ENCODE measurements at regions not wholly inside any gene's neighbourhood (a gene's known extent, or its start where the extent isn't known, plus 50 kb on each side); places are given as distances from the start of the nearest gene placed in this dataset.

DNA sequence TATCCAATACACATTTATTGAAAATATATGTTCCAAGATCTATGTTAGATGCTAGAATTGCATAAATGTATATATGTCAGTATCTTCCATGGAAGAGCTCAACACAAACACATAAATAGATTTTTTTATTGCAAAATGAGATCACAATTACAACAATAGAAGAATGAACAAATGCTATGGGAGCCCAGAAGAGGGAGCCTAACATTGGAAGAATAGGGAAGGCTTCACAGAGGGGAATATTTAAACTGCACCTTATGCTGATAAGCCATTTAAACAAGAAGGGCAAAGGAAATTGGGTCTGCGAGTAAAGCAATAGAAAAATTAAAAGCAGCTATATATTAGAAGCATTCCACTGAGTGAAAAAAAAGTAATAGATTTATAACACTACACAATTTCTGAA is 96.1 kb upstream of the LRRC55 start:
- no peaks in the 10 kb centered on the region for H3K79me2 ChIP-seq (ENCODE audit: insufficient read depth, low read length)
- H3K4me2 ChIP-seq (ENCODE audit: low read depth, low read length, poor library complexity, severe bottlenecking), result no peak overlapping the region
- H3K27ac ChIP-seq (ENCODE audit: low read depth, low read length), result no peak overlapping the region
- H3K27me3 ChIP-seq (ENCODE audit: low read length), result no peaks in the 10 kb centered on the region
- H3K9ac ChIP-seq (ENCODE audit: low read length), result no peak overlapping the region
- no peaks in the 10 kb centered on the region for H3F3A ChIP-seq (ENCODE audit: insufficient read depth)
- no peaks in the 10 kb centered on the region for H4K20me1 ChIP-seq (ENCODE audit: low read depth, low read length)
- no peaks in the 10 kb centered on the region for H3K36me3 ChIP-seq (ENCODE audit: low read length)
- no peaks in the 10 kb centered on the region for H3K9me2 ChIP-seq (replicated peaks; ENCODE audit: insufficient read depth, low read length)
- no peak overlapping the region for H2AFZ ChIP-seq (ENCODE audit: low read depth, low read length, severe bottlenecking)
- no peak overlapping the region for H3K4me3 ChIP-seq (ENCODE audit: insufficient read depth, low read length, poor library complexity, severe bottlenecking)
- TF ChIP-seq EZH2phosphoT487 (conservative IDR thresholded peaks at IDR 0.05; ENCODE audit: low read length), result no peak
- TF ChIP-seq, protein P1, sequence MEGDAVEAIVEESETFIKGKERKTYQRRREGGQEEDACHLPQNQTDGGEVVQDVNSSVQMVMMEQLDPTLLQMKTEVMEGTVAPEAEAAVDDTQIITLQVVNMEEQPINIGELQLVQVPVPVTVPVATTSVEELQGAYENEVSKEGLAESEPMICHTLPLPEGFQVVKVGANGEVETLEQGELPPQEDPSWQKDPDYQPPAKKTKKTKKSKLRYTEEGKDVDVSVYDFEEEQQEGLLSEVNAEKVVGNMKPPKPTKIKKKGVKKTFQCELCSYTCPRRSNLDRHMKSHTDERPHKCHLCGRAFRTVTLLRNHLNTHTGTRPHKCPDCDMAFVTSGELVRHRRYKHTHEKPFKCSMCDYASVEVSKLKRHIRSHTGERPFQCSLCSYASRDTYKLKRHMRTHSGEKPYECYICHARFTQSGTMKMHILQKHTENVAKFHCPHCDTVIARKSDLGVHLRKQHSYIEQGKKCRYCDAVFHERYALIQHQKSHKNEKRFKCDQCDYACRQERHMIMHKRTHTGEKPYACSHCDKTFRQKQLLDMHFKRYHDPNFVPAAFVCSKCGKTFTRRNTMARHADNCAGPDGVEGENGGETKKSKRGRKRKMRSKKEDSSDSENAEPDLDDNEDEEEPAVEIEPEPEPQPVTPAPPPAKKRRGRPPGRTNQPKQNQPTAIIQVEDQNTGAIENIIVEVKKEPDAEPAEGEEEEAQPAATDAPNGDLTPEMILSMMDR (IDR thresholded peaks at IDR 0.05; ENCODE audit: insufficient read depth, low read length, poor library complexity, severe bottlenecking), result no peak
- no peaks in the 10 kb centered on the region for H3K9me3 ChIP-seq (ENCODE audit: insufficient read depth, low read length)

DNA sequence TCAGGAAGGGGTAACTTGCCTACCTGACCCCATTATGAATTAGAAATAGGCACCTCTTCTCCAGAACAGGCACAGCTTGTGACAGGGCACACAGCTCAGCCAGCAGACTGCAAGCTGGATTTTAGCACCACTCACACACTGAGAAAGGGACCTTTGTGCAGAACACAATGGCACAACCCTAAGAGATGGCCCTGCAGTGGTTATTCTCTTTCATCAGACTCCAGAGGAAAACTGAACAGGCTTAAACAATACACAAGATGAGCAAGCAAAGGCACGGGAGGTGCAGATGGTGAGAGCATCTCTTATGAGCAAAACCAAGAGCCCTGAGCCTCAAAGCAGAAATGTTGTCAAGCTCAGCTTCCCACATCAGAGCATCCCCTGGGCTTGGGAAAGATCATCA is 93.8 kb upstream of the LRRC55 start:
- H3F3A ChIP-seq (ENCODE audit: insufficient read depth), result no peaks in the 10 kb centered on the region
- no peaks in the 10 kb centered on the region for H4K20me1 ChIP-seq (ENCODE audit: low read depth, low read length)
- H3K9me3 ChIP-seq (ENCODE audit: insufficient read depth, low read length), result no peaks in the 10 kb centered on the region
- no peak overlapping the region for H3K27ac ChIP-seq (ENCODE audit: low read depth, low read length)
- no peak overlapping the region for H3K4me2 ChIP-seq (ENCODE audit: low read depth, low read length, poor library complexity, severe bottlenecking)
- no peaks in the 10 kb centered on the region for H3K27me3 ChIP-seq (ENCODE audit: low read length)
- no peaks in the 10 kb centered on the region for H3K79me2 ChIP-seq (ENCODE audit: insufficient read depth, low read length)
- no peak overlapping the region for H3K4me3 ChIP-seq (ENCODE audit: insufficient read depth, low read length, poor library complexity, severe bottlenecking)
- H3K9ac ChIP-seq (ENCODE audit: low read length), result no peak overlapping the region
- H3K9me2 ChIP-seq (replicated peaks; ENCODE audit: insufficient read depth, low read length), result no peaks in the 10 kb centered on the region
- H2AFZ ChIP-seq (ENCODE audit: low read depth, low read length, severe bottlenecking), result no peak overlapping the region
- no peaks in the 10 kb centered on the region for H3K36me3 ChIP-seq (ENCODE audit: low read length)
- TF ChIP-seq EZH2phosphoT487 (conservative IDR thresholded peaks at IDR 0.05; ENCODE audit: low read length), result no peak
- TF ChIP-seq, protein P1 (IDR thresholded peaks at IDR 0.05; ENCODE audit: insufficient read depth, low read length, poor library complexity, severe bottlenecking), result no peak

- Histone ChIP-seq H3K9me2 (replicated peaks; ENCODE audit: insufficient read depth, low read length) (no peaks in the 10 kb centered on the region), H2AFZ (ENCODE audit: low read depth, low read length, severe bottlenecking) (no peak overlapping the region), H3F3A (ENCODE audit: insufficient read depth) (no peaks in the 10 kb centered on the region), H3K9ac (ENCODE audit: low read length) (no peak overlapping the region), H3K27me3 (ENCODE audit: low read length) (no peaks in the 10 kb centered on the region), H4K20me1 (ENCODE audit: low read depth, low read length) (no peaks in the 10 kb centered on the region), H3K27ac (ENCODE audit: low read depth, low read length) (no peak overlapping the region), H3K4me2 (ENCODE audit: low read depth, low read length, poor library complexity, severe bottlenecking) (no peak overlapping the region), H3K79me2 (ENCODE audit: insufficient read depth, low read length) (no peaks in the 10 kb centered on the region), H3K4me3 (ENCODE audit: insufficient read depth, low read length, poor library complexity, severe bottlenecking) (no peak overlapping the region), H3K36me3 (ENCODE audit: low read length) (no peaks in the 10 kb centered on the region), H3K9me3 (ENCODE audit: insufficient read depth, low read length) (no peaks in the 10 kb centered on the region)
- TF ChIP-seq EZH2phosphoT487 (conservative IDR thresholded peaks at IDR 0.05; ENCODE audit: low read length), result no peak
- TF ChIP-seq, protein P1 (IDR thresholded peaks at IDR 0.05; ENCODE audit: insufficient read depth, low read length, poor library complexity, severe bottlenecking), result no peak
These were observed 89.6 kb upstream of the LRRC55 start for GRCh38 chr11:57092028-57092698.

Measured in SU-DHL-6 (cell line).